Keratinocyte (primary cell): ENCODE measurements at regions not wholly inside any gene's neighbourhood (a gene's known extent, or its start where the extent isn't known, plus 50 kb on each side); places are given as distances from the start of the nearest gene placed in this dataset.

Source experiments
- DNase-seq: peaks from one replicate; pipeline ENCODE4 v3.0.0-alpha.2; 2011; ENCODE audit warnings: low read depth, missing footprints, low spot score
- FAIRE-seq: peaks from 2 replicates; lab custom pipeline; 2011; peaks lifted over from hg19 to GRCh38; lab: Jason Lieb, UNC
- H2AFZ ChIP-seq: 2 replicates; pipeline ENCODE4 v1.6.0; 2012; ENCODE audit warnings: low read length, control low read depth, inconsistent platforms; ENCODE audit not compliant: control insufficient read depth
- H3K27ac ChIP-seq: 2 replicates; pipeline ENCODE4 v1.5.1; 2011; ENCODE audit warnings: low read length; ENCODE audit not compliant: control insufficient read depth, insufficient read depth
- H3K27me3 ChIP-seq: 3 replicates; pipeline ENCODE4 v1.6.0; 2011; ENCODE audit warnings: low read length; ENCODE audit not compliant: control insufficient read depth, insufficient read depth; ENCODE audit errors: extremely low read depth
- H3K36me3 ChIP-seq, 2 experiments: 2 replicates in 1 of 2; 3 replicates in 1 of 2; pipeline ENCODE4 v1.5.1; 2011; ENCODE audit warnings: low read length in 2 of 2, mild to moderate bottlenecking in 1 of 2; ENCODE audit not compliant: control insufficient read depth in 2 of 2, insufficient read depth in 2 of 2; ENCODE audit errors: extremely low read depth in 1 of 2
- H3K4me1 ChIP-seq: 3 replicates; pipeline ENCODE4 v1.5.1; 2011; ENCODE audit warnings: low read length; ENCODE audit not compliant: control insufficient read depth, insufficient read depth; ENCODE audit errors: extremely low read depth
- H3K4me2 ChIP-seq: 3 replicates; pipeline ENCODE4 v1.6.0; 2011; ENCODE audit warnings: low read depth, low read length; ENCODE audit not compliant: control insufficient read depth, insufficient read depth; ENCODE audit errors: extremely low read depth
- H3K4me3 ChIP-seq, 3 experiments: fragments of 200-600 bp in 1 of 3; sonication (generic) in 1 of 3; 2 replicates in 2 of 3; 3 replicates in 1 of 3; pipeline ENCODE4 v1.5.1; 2011 to 2016; ENCODE audit warnings: low read length in 3 of 3, mild to moderate bottlenecking in 3 of 3, control low read depth in 2 of 3, inconsistent platforms in 1 of 3, low read depth in 1 of 3, mixed read lengths in 1 of 3, mixed run types in 1 of 3, moderate library complexity in 1 of 3; ENCODE audit not compliant: control insufficient read depth in 2 of 3, insufficient read depth in 2 of 3; ENCODE audit errors: extremely low read depth in 1 of 3
- H3K79me2 ChIP-seq: 2 replicates; pipeline ENCODE4 v1.6.0; 2012; ENCODE audit warnings: low read length; ENCODE audit not compliant: control insufficient read depth, insufficient read depth
- H3K9ac ChIP-seq: 3 replicates; pipeline ENCODE4 v1.6.0; 2011; ENCODE audit warnings: low read length; ENCODE audit not compliant: control insufficient read depth, insufficient read depth; ENCODE audit errors: extremely low read depth
- H3K9me1 ChIP-seq: 3 replicates; pipeline ENCODE4 v1.6.0; 2011; ENCODE audit warnings: low read length; ENCODE audit not compliant: control insufficient read depth, insufficient read depth; ENCODE audit errors: extremely low read depth
- H3K9me3 ChIP-seq: 2 replicates; pipeline ENCODE4 v1.5.1; 2012; ENCODE audit warnings: low read depth, low read length; ENCODE audit not compliant: control insufficient read depth
- H4K20me1 ChIP-seq: 3 replicates; pipeline ENCODE4 v1.6.0; 2011; ENCODE audit warnings: low read length; ENCODE audit not compliant: control insufficient read depth, insufficient read depth; ENCODE audit errors: extremely low read depth
- EZH2 ChIP-seq: IDR thresholded peaks from one replicate; pipeline ENCODE4 v1.6.1; 2012; ENCODE audit warnings: inconsistent platforms, mild to moderate bottlenecking, low read length, moderate library complexity
- dilution Hi-C: fragments of 300-500 bp; cut with MboI; formaldehyde crosslinking; loops from one replicate; pipeline ENCODE4 v1.7.0; 2020; ENCODE audit warnings: low sequenced_read_pairs; ENCODE audit not compliant: extremely low pct_ligation_motif_present
- TF ChIP-seq, protein P1 (sequence below), 3 experiments: IDR thresholded peaks in 1 of 3; conservative IDR thresholded peaks in 1 of 3; optimal IDR thresholded peaks in 1 of 3; 2 replicates in 2 of 3; 3 replicates in 1 of 3; pipeline versions ENCODE3 to v1.5.1; 2011; ENCODE audit warnings: low read length in 3 of 3, mild to moderate bottlenecking in 3 of 3, moderate library complexity in 2 of 3, control low read depth in 1 of 3, inconsistent platforms in 1 of 3; ENCODE audit not compliant: insufficient read depth in 2 of 3; ENCODE audit errors: extremely low read depth in 1 of 3

DNA sequence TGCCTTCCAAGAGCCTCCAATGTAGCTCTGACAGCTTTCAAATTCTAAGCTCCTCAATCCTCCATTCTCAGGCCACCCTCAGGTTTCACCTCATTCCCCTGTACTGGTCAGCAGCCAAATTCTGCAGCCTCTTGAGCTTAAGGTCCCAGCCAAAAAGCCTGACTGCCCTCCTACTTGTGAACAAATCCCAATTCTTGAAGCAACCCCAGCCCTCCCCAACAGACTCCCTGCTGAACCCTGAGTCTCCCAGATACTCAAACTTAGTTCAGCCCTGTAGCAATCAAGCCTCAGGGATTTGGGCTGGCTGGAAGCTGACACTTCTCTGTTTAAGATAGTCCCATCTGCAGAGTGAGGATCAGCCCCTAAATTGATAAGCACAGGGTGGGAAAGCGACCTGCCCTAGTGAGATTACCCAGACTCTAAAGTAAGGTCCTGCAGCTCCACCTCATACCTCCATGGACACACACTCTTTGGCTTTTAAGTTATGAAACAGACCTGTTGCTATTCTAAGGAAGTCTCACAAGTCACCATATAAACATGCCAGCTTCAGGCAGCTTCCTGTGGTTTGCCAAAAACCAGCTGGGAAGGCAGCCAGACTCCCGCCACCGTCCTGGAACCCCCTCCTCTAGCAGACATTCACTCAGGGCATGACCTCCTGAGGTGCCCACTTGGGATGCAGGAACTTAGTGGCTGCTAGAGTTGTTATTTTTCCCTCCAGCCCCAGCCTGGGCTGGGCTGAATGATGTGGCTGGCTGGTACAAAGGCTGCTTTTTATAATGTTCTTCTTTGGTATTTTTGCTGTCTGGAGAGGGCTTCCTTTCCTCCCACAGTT lies 82.5 kb upstream of the PICALM start:
- Histone ChIP-seq H3K4me2 (peak overlapping the region; percentile 79), H2AFZ (peak overlapping the region; percentile 45), H3K27ac (peak overlapping the region; percentile 83), H3K4me3 (peak overlapping the region in 2 of 3 experiments; percentile 15 to 18), H3K9ac (peak overlapping the region; percentile 76), H3K9me1 (no peaks in the 10 kb centered on the region), H3K4me1 (peaks cover 51% of the 10 kb centered on the region), H3K79me2 (no peaks in the 10 kb centered on the region), H3K27me3 (no peaks in the 10 kb centered on the region), H3K9me3 (no peaks in the 10 kb centered on the region), H3K36me3 (no peaks in the 10 kb centered on the region), H4K20me1 (no peaks in the 10 kb centered on the region)
- FAIRE-seq (peak; percentile 13), DNase-seq (no peak)
- TF ChIP-seq EZH2, result no peak
- TF ChIP-seq, protein P1, sequence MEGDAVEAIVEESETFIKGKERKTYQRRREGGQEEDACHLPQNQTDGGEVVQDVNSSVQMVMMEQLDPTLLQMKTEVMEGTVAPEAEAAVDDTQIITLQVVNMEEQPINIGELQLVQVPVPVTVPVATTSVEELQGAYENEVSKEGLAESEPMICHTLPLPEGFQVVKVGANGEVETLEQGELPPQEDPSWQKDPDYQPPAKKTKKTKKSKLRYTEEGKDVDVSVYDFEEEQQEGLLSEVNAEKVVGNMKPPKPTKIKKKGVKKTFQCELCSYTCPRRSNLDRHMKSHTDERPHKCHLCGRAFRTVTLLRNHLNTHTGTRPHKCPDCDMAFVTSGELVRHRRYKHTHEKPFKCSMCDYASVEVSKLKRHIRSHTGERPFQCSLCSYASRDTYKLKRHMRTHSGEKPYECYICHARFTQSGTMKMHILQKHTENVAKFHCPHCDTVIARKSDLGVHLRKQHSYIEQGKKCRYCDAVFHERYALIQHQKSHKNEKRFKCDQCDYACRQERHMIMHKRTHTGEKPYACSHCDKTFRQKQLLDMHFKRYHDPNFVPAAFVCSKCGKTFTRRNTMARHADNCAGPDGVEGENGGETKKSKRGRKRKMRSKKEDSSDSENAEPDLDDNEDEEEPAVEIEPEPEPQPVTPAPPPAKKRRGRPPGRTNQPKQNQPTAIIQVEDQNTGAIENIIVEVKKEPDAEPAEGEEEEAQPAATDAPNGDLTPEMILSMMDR (optimal IDR thresholded peaks at IDR 0.05 in 1 of 3, IDR thresholded peaks at IDR 0.05 in 1 of 3, conservative IDR thresholded peaks at IDR 0.05 in 1 of 3; ENCODE audit: extremely low read depth in 1 of 3, insufficient read depth in 2 of 3, low read length in 3 of 3), result no peak
- dilution Hi-C loops, result no loop called here

DNA sequence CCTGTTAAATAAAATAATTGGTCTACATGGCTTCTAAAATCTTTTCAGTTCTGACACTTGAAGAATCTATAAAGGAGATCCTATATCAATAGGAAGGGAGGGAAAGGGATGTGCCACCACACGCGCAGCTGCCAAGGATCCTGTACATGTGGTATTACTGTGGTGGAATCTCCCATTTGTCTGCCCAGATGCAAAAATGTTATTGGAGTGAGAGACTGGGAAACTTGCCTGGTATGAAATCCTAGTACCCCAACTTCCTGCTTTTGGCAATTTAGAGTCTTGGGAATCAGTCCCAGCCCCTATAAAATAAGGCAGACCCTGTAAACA lies 81.9 kb upstream of the PICALM start:
- H2AFZ ChIP-seq, result peak overlapping the region; percentile 45
- H3K27me3 ChIP-seq, result no peaks in the 10 kb centered on the region
- DNase-seq (no peak), FAIRE-seq (peak; percentile 71)
- no peaks in the 10 kb centered on the region for H3K9me3 ChIP-seq
- no peaks in the 10 kb centered on the region for H3K79me2 ChIP-seq
- peak overlapping the region; percentile 83 for H3K27ac ChIP-seq
- H3K4me3 ChIP-seq, result peak overlapping the region in 2 of 3 experiments; percentile 7 to 18
- H3K4me2 ChIP-seq, result peak overlapping the region; percentile 79
- peak overlapping the region; percentile 76 for H3K9ac ChIP-seq
- no peaks in the 10 kb centered on the region for H3K36me3 ChIP-seq
- peaks cover 46% of the 10 kb centered on the region for H3K4me1 ChIP-seq
- no peaks in the 10 kb centered on the region for H3K9me1 ChIP-seq
- dilution Hi-C loops, result no loop called here
- H4K20me1 ChIP-seq, result no peaks in the 10 kb centered on the region
- TF ChIP-seq EZH2, result no peak
- TF ChIP-seq, protein P1 (optimal IDR thresholded peaks at IDR 0.05 in 1 of 3, IDR thresholded peaks at IDR 0.05 in 1 of 3, conservative IDR thresholded peaks at IDR 0.05 in 1 of 3; ENCODE audit: extremely low read depth in 1 of 3, insufficient read depth in 2 of 3, low read length in 3 of 3), result no peak
